K562 (cell line): ENCODE measurements at regions not wholly inside any gene's neighbourhood (a gene's known extent, or its start where the extent isn't known, plus 50 kb on each side); places are given as distances from the start of the nearest gene placed in this dataset.

Source experiments
- ATAC-seq: fragments of 200-7000 bp; cut with Tn5 transposase; 3 replicates; pipeline ENCODE4 v1.9.1; 2020; ENCODE audit warnings: moderate library complexity
- BruUV-seq: library from RNA; stranded (reverse); fragments of 400-500 nt; replicated peaks from 2 replicates; lab custom pipeline; 2021; lab: Mats Ljungman, UMichigan
- CTCF ChIA-PET: fragments of 300-600 bp; formaldehyde crosslinking; extraction: SDS; loops from one replicate; lab custom pipeline; 2021; ENCODE audit warnings: low intra/inter-chr PET ratio; lab: Yijun Ruan, JAX
- POLR2A ChIA-PET: fragments of 300-600, 350-650 bp; sonication (Branson Sonifier 250); formaldehyde crosslinking; extraction: SDS; loops from one replicate; lab custom pipeline; 2021; ENCODE audit warnings: antibody characterized with exemption, inconsistent platforms; lab: Yijun Ruan, JAX
- DNase-seq, 4 experiments: peaks; one replicate each; pipeline versions ENCODE4 v3.0.0 to v3.0.0-alpha.2; 2011 to 2018; ENCODE audit warnings: low spot score in 3 of 4, mixed read lengths in 3 of 4; ENCODE audit errors: extremely low read depth in 1 of 4
- FAIRE-seq: peaks from 2 replicates; lab custom pipeline; 2011; peaks lifted over from hg19 to GRCh38; lab: Jason Lieb, UNC
- H2AFZ ChIP-seq: 2 replicates; pipeline ENCODE4 v1.6.0; 2011; ENCODE audit warnings: low read depth, low read length, control low read depth, inconsistent platforms
- H3K27ac ChIP-seq: fragments of 200-600 bp; 3 replicates; pipeline ENCODE4 v1.8.0; 2011; ENCODE audit warnings: low read depth, mild to moderate bottlenecking, control low read depth, inconsistent platforms, low read length, moderate library complexity, mixed read lengths; ENCODE audit errors: extremely low read depth
- H3K27me3 ChIP-seq, 2 experiments: fragments of 300-600 bp in 1 of 2; 2 replicates in 1 of 2; 3 replicates in 1 of 2; pipeline versions ENCODE4 v1.6.0 to v1.8.0; 2011; ENCODE audit warnings: inconsistent platforms in 2 of 2, low read length in 2 of 2, mild to moderate bottlenecking in 1 of 2, mixed read lengths in 1 of 2, moderate library complexity in 1 of 2; ENCODE audit not compliant: control insufficient read depth in 2 of 2, insufficient read depth in 2 of 2
- H3K36me3 ChIP-seq: fragments of 300-600 bp; 3 replicates; pipeline ENCODE4 v1.8.0; 2011; ENCODE audit warnings: mild to moderate bottlenecking, low read length, inconsistent platforms; ENCODE audit not compliant: control insufficient read depth, insufficient read depth
- H3K4me1 ChIP-seq, 2 experiments: fragments of 200-600 bp in 1 of 2; replicated peaks in 1 of 2; 2 replicates in 1 of 2; 3 replicates in 1 of 2; pipeline versions ENCODE4 v1.5.1 to v1.8.0; 2011; ENCODE audit warnings: inconsistent platforms in 2 of 2, low read length in 2 of 2, mild to moderate bottlenecking in 1 of 2, mixed read lengths in 1 of 2, moderate library complexity in 1 of 2; ENCODE audit not compliant: control insufficient read depth in 2 of 2, insufficient read depth in 2 of 2
- H3K4me2 ChIP-seq: 2 replicates; pipeline ENCODE4 v1.6.1; 2011; ENCODE audit warnings: low read length, control low read depth, inconsistent platforms, mixed read lengths; ENCODE audit not compliant: insufficient read depth
- H3K4me3 ChIP-seq: fragments of 200-600 bp; sonication (generic), shearing (Covaris generic); 2 replicates; pipeline ENCODE4 v1.5.1; 2016; ENCODE audit warnings: control low read depth, inconsistent platforms
- H3K79me2 ChIP-seq: fragments of 200-600 bp; 3 replicates; pipeline ENCODE4 v1.8.0; 2011; ENCODE audit warnings: low read length, inconsistent platforms; ENCODE audit not compliant: control insufficient read depth, insufficient read depth
- H3K9ac ChIP-seq, 2 experiments: 2 replicates each; pipeline versions ENCODE4 v1.6.0 to v1.6.1; 2011; ENCODE audit warnings: low read depth in 2 of 2, low read length in 2 of 2, control low read depth in 1 of 2, inconsistent platforms in 1 of 2, mild to moderate bottlenecking in 1 of 2, mixed read lengths in 1 of 2; ENCODE audit not compliant: insufficient read depth in 1 of 2
- H3K9me1 ChIP-seq: one replicate; pipeline ENCODE4 v1.6.0; 2011; ENCODE audit warnings: inconsistent platforms, mild to moderate bottlenecking, low read length, moderate library complexity; ENCODE audit not compliant: control insufficient read depth, insufficient read depth
- H3K9me3 ChIP-seq: replicated peaks from 2 replicates; pipeline ENCODE4 v1.5.1; 2011; ENCODE audit warnings: low read depth, low read length, inconsistent platforms; ENCODE audit not compliant: control insufficient read depth, insufficient read depth
- H4K20me1 ChIP-seq: replicated peaks from 2 replicates; pipeline ENCODE4 v1.6.1; 2011; ENCODE audit warnings: low read length, inconsistent platforms, mixed read lengths; ENCODE audit not compliant: control insufficient read depth, insufficient read depth
- BCL6 ChIP-seq: fragments of 250-450 bp; sonication (Bioruptor Pico); IDR thresholded peaks from 2 replicates; pipeline ENCODE4 v1.4.0; 2020
- BCOR ChIP-seq: fragments of 450-650 bp; IDR thresholded peaks from 2 replicates; pipeline ENCODE4 v1.6.1; 2016
- CREB1 ChIP-seq, 2 experiments: sonication (generic) in 1 of 2; formaldehyde crosslinking in 1 of 2; IDR thresholded peaks; 2 replicates each; pipeline versions ENCODE4 v1.6.1 to v1.8.0; 2012 to 2022; ENCODE audit warnings: inconsistent platforms in 1 of 2, mild to moderate bottlenecking in 1 of 2, missing genetic modification reagents in 1 of 2, moderate library complexity in 1 of 2
- CTCFL ChIP-seq: IDR thresholded peaks from 2 replicates; pipeline ENCODE4 v1.6.1; 2011; ENCODE audit warnings: borderline replicate concordance, low read depth, mild to moderate bottlenecking, moderate library complexity, low read length; ENCODE audit not compliant: insufficient read depth, poor library complexity, severe bottlenecking
- EHMT2 ChIP-seq: fragments of 450-650 bp; IDR thresholded peaks from 2 replicates; pipeline ENCODE4 v1.6.1; 2018; ENCODE audit warnings: antibody characterized with exemption
- FUS ChIP-seq: fragments of 200-400 bp; formaldehyde crosslinking; optimal IDR thresholded peaks from 2 replicates; pipeline ENCODE3; 2017; ENCODE audit warnings: low read depth, low read length
- KHSRP ChIP-seq: fragments of 450-650 bp; IDR thresholded peaks from 2 replicates; pipeline ENCODE4 v1.6.1; 2017
- MAFF ChIP-seq: IDR thresholded peaks from 2 replicates; pipeline ENCODE4 v1.6.1; 2012; ENCODE audit warnings: low read length, improper control_type of control experiment
- MEF2A ChIP-seq: IDR thresholded peaks from 2 replicates; pipeline ENCODE4 v1.6.1; 2011; ENCODE audit warnings: low read depth, mild to moderate bottlenecking, low read length, moderate library complexity; ENCODE audit not compliant: control insufficient read depth
- PCBP1 ChIP-seq: fragments of 200-400 bp; formaldehyde crosslinking; IDR thresholded peaks from 2 replicates; pipeline ENCODE4 v1.6.1; 2018; ENCODE audit warnings: mild to moderate bottlenecking, low read depth, low read length; ENCODE audit not compliant: poor library complexity, severe bottlenecking
- TAF9B ChIP-seq: fragments of 450-650 bp; IDR thresholded peaks from 2 replicates; pipeline ENCODE4 v1.6.1; 2018; ENCODE audit warnings: mild to moderate bottlenecking; ENCODE audit not compliant: partially characterized antibody
- THRA ChIP-seq: fragments of 450-650 bp; IDR thresholded peaks from 2 replicates; pipeline ENCODE4 v1.6.1; 2017; ENCODE audit warnings: mild to moderate bottlenecking, moderate library complexity
- YY1 ChIP-seq, 3 experiments: IDR thresholded peaks; 2 replicates each; pipeline ENCODE4 v1.6.1; 2011; ENCODE audit warnings: low read length in 2 of 3, mild to moderate bottlenecking in 2 of 3, moderate library complexity in 2 of 3, borderline replicate concordance in 1 of 3, control low read depth in 1 of 3, low read depth in 1 of 3; ENCODE audit not compliant: insufficient read depth in 3 of 3, insufficient replicate concordance in 2 of 3, control insufficient read depth in 1 of 3, insufficient read length in 1 of 3; ENCODE audit errors: extremely low read depth in 1 of 3
- ZBTB7A ChIP-seq: IDR thresholded peaks from 2 replicates; pipeline ENCODE4 v1.6.1; 2011; ENCODE audit warnings: low read depth, mild to moderate bottlenecking, low read length, moderate library complexity, borderline replicate concordance; ENCODE audit not compliant: control insufficient read depth
- WGBS: fragments of 100-300 bp; shearing (Covaris generic); methylation state at CpG from one replicate; pipeline ENCODE4 v1.1.6; 2016; ENCODE audit warnings: low coverage, mixed read lengths; ENCODE audit not compliant: insufficient coverage; ENCODE audit errors: missing lambda C conversion rate; 5-methylcytosine and 5-hydroxymethylcytosine counted together
- in situ Hi-C: fragments of 300-500 bp; cut with MboI; formaldehyde crosslinking; loops from 4 replicates; pipeline ENCODE4 v1.15.0; 2018; ENCODE audit warnings: inconsistent platforms, mixed read lengths
- intact Hi-C: fragments of 100-400 bp; cut with micrococcal nuclease; formaldehyde crosslinking; loops from 2 replicates; pipeline ENCODE4 v1.14.2; 2022
- TF ChIP-seq, protein P1 (sequence below): fragments of 250-450 bp; sonication (Bioruptor Pico); IDR thresholded peaks from 2 replicates; pipeline ENCODE4 v1.8.0; 2022; ENCODE audit warnings: moderate library complexity, mild to moderate bottlenecking, inconsistent platforms

- Histone ChIP-seq H3K27me3 (no peaks in the 10 kb centered on the region; a peak in 1 of 5 replicates), H3K4me2 (no peak overlapping the region), H3K4me3 (no peak overlapping the region), H3K9me1 (no peaks in the 10 kb centered on the region), H3K36me3 (no peaks in the 10 kb centered on the region), H4K20me1 (no peaks in the 10 kb centered on the region), H3K79me2 (no peaks in the 10 kb centered on the region), H3K9me3 (no peaks in the 10 kb centered on the region), H3K4me1 (no peaks in the 10 kb centered on the region; a peak in 1 of 5 replicates), H2AFZ (no peak overlapping the region), H3K27ac (no peak overlapping the region), H3K9ac (no peak overlapping the region)
- DNase-seq (no peak), FAIRE-seq (no peak), ATAC-seq (0 out of 3 replicates have a peak, but pooled peaks have one; percentile 21)
- intact Hi-C loops = no loop called here
- in situ Hi-C loops = no loop called here
- CTCF ChIA-PET = no interaction called here
- POLR2A ChIA-PET = interaction anchor here (0.6 to 1.1 kb wide), 3 partner anchors 27 to 54 kb away, joined by 3 read pairs; no protein-coding TSS in a partner anchor
- WGBS = 3% methylated on average over 15 of the region's 15 CpGs
- no peak for TF ChIP-seq EHMT2
- TF ChIP-seq FUS = no peak
- TF ChIP-seq PCBP1 = no peak
- TF ChIP-seq ZBTB7A = no peak
- no peak for TF ChIP-seq THRA
- no peak for TF ChIP-seq MAFF
- TF ChIP-seq, protein P1, sequence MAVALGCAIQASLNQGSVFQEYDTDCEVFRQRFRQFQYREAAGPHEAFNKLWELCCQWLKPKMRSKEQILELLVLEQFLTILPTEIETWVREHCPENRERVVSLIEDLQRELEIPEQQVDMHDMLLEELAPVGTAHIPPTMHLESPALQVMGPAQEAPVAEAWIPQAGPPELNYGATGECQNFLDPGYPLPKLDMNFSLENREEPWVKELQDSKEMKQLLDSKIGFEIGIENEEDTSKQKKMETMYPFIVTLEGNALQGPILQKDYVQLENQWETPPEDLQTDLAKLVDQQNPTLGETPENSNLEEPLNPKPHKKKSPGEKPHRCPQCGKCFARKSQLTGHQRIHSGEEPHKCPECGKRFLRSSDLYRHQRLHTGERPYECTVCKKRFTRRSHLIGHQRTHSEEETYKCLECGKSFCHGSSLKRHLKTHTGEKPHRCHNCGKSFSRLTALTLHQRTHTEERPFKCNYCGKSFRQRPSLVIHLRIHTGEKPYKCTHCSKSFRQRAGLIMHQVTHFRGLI = no peak
- no peak for TF ChIP-seq KHSRP
- TF ChIP-seq TAF9B = no peak
- no peak for TF ChIP-seq YY1 (IDR thresholded peaks at IDR 0.05; ENCODE audit: borderline replicate concordance in 1 of 3, control insufficient read depth in 1 of 3, extremely low read depth in 1 of 3, insufficient read depth in 3 of 3, insufficient read length in 1 of 3, insufficient replicate concordance in 2 of 3, low read depth in 1 of 3, low read length in 2 of 3)
- no peak for TF ChIP-seq MEF2A
- no peak for TF ChIP-seq BCL6 (CRISPR knock-in tag)
- no peak for TF ChIP-seq CREB1 (IDR thresholded peaks at IDR 0.05)
- TF ChIP-seq CREB1 (CRISPR knock-in tag; IDR thresholded peaks at IDR 0.05) = no peak
- no peak for TF ChIP-seq BCOR
- TF ChIP-seq CTCFL = no peak
- BruUV-seq = no TSS peak
Measured at GRCh38 chr1:4307911-4308545, 346.4 kb upstream of the AJAP1 start.
